SU-DHL-6 (cell line): ENCODE measurements at regions not wholly inside any gene's neighbourhood (a gene's known extent, or its start where the extent isn't known, plus 50 kb on each side); places are given as distances from the start of the nearest gene placed in this dataset.

Source experiments
- EZH2phosphoT487 ChIP-seq: fragments of 200-600 bp; sonication (generic), shearing (Covaris generic); conservative IDR thresholded peaks from 2 replicates; pipeline ENCODE4 v1.6.1; 2018; ENCODE audit warnings: mild to moderate bottlenecking, antibody characterized with exemption, low read length, moderate library complexity, mixed read lengths
- TF ChIP-seq, protein P1 (sequence below): fragments of 200-600 bp; sonication (generic); IDR thresholded peaks from one replicate; pipeline ENCODE4 v1.5.1; 2017; ENCODE audit warnings: antibody characterized with exemption, mild to moderate bottlenecking, low read length, moderate library complexity; ENCODE audit not compliant: insufficient read depth, poor library complexity, severe bottlenecking

DNA sequence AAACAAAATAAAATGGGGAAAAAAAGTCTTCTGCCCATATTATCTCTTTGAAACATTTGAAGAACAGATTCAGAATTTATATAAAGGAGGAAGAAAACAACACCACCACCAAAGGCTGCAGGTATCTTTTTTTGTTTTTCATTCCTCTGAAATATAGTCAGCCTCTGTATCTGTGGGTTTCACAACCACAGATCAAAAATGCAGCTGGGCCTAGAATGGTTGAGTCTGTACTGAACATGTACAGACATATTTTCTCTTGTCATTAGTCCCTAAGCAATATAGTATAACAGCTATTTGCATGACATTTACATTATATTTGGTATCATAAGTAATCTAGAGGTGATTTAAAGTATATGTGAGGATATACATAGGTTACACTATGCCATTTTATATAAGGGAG, 559.7 kb upstream of the LRRN3 start:
- TF ChIP-seq, protein P1, sequence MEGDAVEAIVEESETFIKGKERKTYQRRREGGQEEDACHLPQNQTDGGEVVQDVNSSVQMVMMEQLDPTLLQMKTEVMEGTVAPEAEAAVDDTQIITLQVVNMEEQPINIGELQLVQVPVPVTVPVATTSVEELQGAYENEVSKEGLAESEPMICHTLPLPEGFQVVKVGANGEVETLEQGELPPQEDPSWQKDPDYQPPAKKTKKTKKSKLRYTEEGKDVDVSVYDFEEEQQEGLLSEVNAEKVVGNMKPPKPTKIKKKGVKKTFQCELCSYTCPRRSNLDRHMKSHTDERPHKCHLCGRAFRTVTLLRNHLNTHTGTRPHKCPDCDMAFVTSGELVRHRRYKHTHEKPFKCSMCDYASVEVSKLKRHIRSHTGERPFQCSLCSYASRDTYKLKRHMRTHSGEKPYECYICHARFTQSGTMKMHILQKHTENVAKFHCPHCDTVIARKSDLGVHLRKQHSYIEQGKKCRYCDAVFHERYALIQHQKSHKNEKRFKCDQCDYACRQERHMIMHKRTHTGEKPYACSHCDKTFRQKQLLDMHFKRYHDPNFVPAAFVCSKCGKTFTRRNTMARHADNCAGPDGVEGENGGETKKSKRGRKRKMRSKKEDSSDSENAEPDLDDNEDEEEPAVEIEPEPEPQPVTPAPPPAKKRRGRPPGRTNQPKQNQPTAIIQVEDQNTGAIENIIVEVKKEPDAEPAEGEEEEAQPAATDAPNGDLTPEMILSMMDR = no peak
- TF ChIP-seq EZH2phosphoT487 = no peak
